H9 (cell line): ENCODE measurements at regions not wholly inside any gene's neighbourhood (a gene's known extent, or its start where the extent isn't known, plus 50 kb on each side); places are given as distances from the start of the nearest gene placed in this dataset.

ENCODE experiments used
- DNase-seq: peaks from one replicate; pipeline ENCODE4 v3.0.0-alpha.2; 2017
- H2AFZ ChIP-seq: one replicate; pipeline ENCODE4 v1.6.1; 2013; ENCODE audit warnings: mild to moderate bottlenecking, low read length, control low read depth, moderate library complexity
- H2AK5ac ChIP-seq: 2 replicates; pipeline ENCODE4 v1.6.1; 2013; ENCODE audit warnings: low read length, control low read depth, mixed read lengths; ENCODE audit not compliant: insufficient read length
- H2BK120ac ChIP-seq: one replicate; pipeline ENCODE4 v1.6.1; 2013; ENCODE audit warnings: low read depth, mild to moderate bottlenecking, low read length, control low read depth, inconsistent platforms; ENCODE audit not compliant: poor library complexity, severe bottlenecking
- H2BK12ac ChIP-seq: 2 replicates; pipeline ENCODE4 v1.6.1; 2013; ENCODE audit warnings: low read length, control low read depth, mixed read lengths, low read depth; ENCODE audit not compliant: insufficient read length
- H2BK15ac ChIP-seq: 2 replicates; pipeline ENCODE4 v1.6.1; 2013; ENCODE audit warnings: low read depth, low read length, control low read depth
- H2BK20ac ChIP-seq: one replicate; pipeline ENCODE4 v1.6.1; 2013; ENCODE audit warnings: low read depth, mild to moderate bottlenecking, low read length, control low read depth, inconsistent platforms; ENCODE audit not compliant: poor library complexity, severe bottlenecking
- H2BK5ac ChIP-seq: 2 replicates; pipeline ENCODE4 v1.6.1; 2013; ENCODE audit warnings: low read length, control low read depth, mixed read lengths; ENCODE audit not compliant: insufficient read length
- H3K14ac ChIP-seq: 2 replicates; pipeline ENCODE4 v1.6.1; 2013; ENCODE audit warnings: low read length, control low read depth; ENCODE audit not compliant: insufficient read depth
- H3K18ac ChIP-seq: 2 replicates; pipeline ENCODE4 v1.6.1; 2013; ENCODE audit warnings: low read depth, mild to moderate bottlenecking, mixed read lengths, low read length, control low read depth; ENCODE audit not compliant: insufficient read length
- H3K23ac ChIP-seq: 2 replicates; pipeline ENCODE4 v1.6.1; 2013; ENCODE audit warnings: low read length, control low read depth, mixed read lengths, low read depth; ENCODE audit not compliant: insufficient read length
- H3K23me2 ChIP-seq: 2 replicates; pipeline ENCODE4 v1.6.1; 2013; ENCODE audit warnings: low read depth, mild to moderate bottlenecking, mixed read lengths, low read length, control low read depth; ENCODE audit not compliant: insufficient read length, poor library complexity, severe bottlenecking
- H3K27ac ChIP-seq: 2 replicates; pipeline ENCODE4 v1.5.1; 2013; ENCODE audit warnings: low read length, control low read depth, mixed read lengths, low read depth; ENCODE audit not compliant: insufficient read length
- H3K27me3 ChIP-seq: 2 replicates; pipeline ENCODE4 v1.6.1; 2013; ENCODE audit warnings: low read length, control low read depth, inconsistent platforms; ENCODE audit not compliant: insufficient read depth
- H3K4ac ChIP-seq: 2 replicates; pipeline ENCODE4 v1.6.1; 2013; ENCODE audit warnings: low read depth, mild to moderate bottlenecking, control low read depth, inconsistent platforms, low read length, moderate library complexity
- H3K4me1 ChIP-seq: 2 replicates; pipeline ENCODE4 v1.6.1; 2013; ENCODE audit warnings: low read length, control low read depth, inconsistent platforms; ENCODE audit not compliant: insufficient read depth
- H3K4me2 ChIP-seq: 2 replicates; pipeline ENCODE4 v1.6.1; 2013; ENCODE audit warnings: low read length, control low read depth, mixed read lengths; ENCODE audit not compliant: insufficient read length, insufficient read depth
- H3K56ac ChIP-seq: 2 replicates; pipeline ENCODE4 v1.6.1; 2013; ENCODE audit warnings: low read depth, mild to moderate bottlenecking, mixed read lengths, low read length, control low read depth; ENCODE audit not compliant: insufficient read length
- H3K79me1 ChIP-seq: 2 replicates; pipeline ENCODE4 v1.6.1; 2013; ENCODE audit warnings: low read depth, mild to moderate bottlenecking, moderate library complexity, low read length, control low read depth, inconsistent platforms; ENCODE audit not compliant: insufficient read depth, poor library complexity, severe bottlenecking
- H3K79me2 ChIP-seq: 2 replicates; pipeline ENCODE4 v1.6.1; 2013; ENCODE audit warnings: low read length, control low read depth, inconsistent platforms; ENCODE audit not compliant: insufficient read depth
- H3K9ac ChIP-seq: 2 replicates; pipeline ENCODE4 v1.6.1; 2013; ENCODE audit warnings: low read length, control low read depth, mixed read lengths; ENCODE audit not compliant: insufficient read length; ENCODE audit errors: extremely low read depth
- H3K9me3 ChIP-seq: one replicate; pipeline ENCODE4 v1.6.1; 2013; ENCODE audit warnings: low read depth, low read length, inconsistent platforms; ENCODE audit not compliant: control insufficient read depth
- H3T11ph ChIP-seq: one replicate; pipeline ENCODE4 v1.6.1; 2013; ENCODE audit warnings: mild to moderate bottlenecking, low read length, control low read depth, inconsistent platforms
- H4K20me1 ChIP-seq: one replicate; pipeline ENCODE4 v1.6.1; 2013; ENCODE audit not compliant: control insufficient read depth, insufficient read length, insufficient read depth
- H4K5ac ChIP-seq: 2 replicates; pipeline ENCODE4 v1.6.1; 2013; ENCODE audit warnings: low read depth, mild to moderate bottlenecking, mixed read lengths, low read length, control low read depth; ENCODE audit not compliant: insufficient read length
- H4K8ac ChIP-seq: replicated peaks from 2 replicates; pipeline ENCODE4 v1.6.1; 2013; ENCODE audit warnings: low read length, control low read depth, mixed read lengths, low read depth; ENCODE audit not compliant: insufficient read length
- H4K91ac ChIP-seq: 2 replicates; pipeline ENCODE4 v1.6.1; 2013; ENCODE audit warnings: low read depth, mild to moderate bottlenecking, moderate library complexity, mixed read lengths, low read length, control low read depth; ENCODE audit not compliant: insufficient read length
- H3K27ac Mint-ChIP-seq, 3 experiments: 2 replicates in 2 of 3; 3 replicates in 1 of 3; pipeline ENCODE4 v1.8.0; 2020 to 2021; ENCODE audit warnings: mixed read lengths in 3 of 3, mild to moderate bottlenecking in 1 of 3, moderate library complexity in 1 of 3
- H3K27me3 Mint-ChIP-seq: 2 replicates; pipeline ENCODE4 v1.8.0; 2021; ENCODE audit warnings: low read depth, mild to moderate bottlenecking, moderate library complexity, mixed read lengths
- H3K36me3 Mint-ChIP-seq, 3 experiments: 2 replicates in 2 of 3; 3 replicates in 1 of 3; pipeline ENCODE4 v1.8.0; 2020 to 2021; ENCODE audit warnings: low read depth in 3 of 3, mixed read lengths in 3 of 3; ENCODE audit not compliant: insufficient read depth in 1 of 3
- H3K4me1 Mint-ChIP-seq, 2 experiments: 2 replicates each; pipeline ENCODE4 v1.8.0; 2020; ENCODE audit warnings: mixed read lengths in 2 of 2
- H3K4me3 Mint-ChIP-seq, 2 experiments: 2 replicates in 1 of 2; 3 replicates in 1 of 2; pipeline ENCODE4 v1.8.0; 2020 to 2021; ENCODE audit warnings: mild to moderate bottlenecking in 2 of 2, mixed read lengths in 2 of 2, moderate library complexity in 1 of 2
- H3K9me3 Mint-ChIP-seq, 2 experiments: 2 replicates in 1 of 2; 3 replicates in 1 of 2; pipeline ENCODE4 v1.8.0; 2020; ENCODE audit warnings: mild to moderate bottlenecking in 2 of 2, mixed read lengths in 2 of 2, moderate library complexity in 1 of 2
- WGBS: extraction: QIAGEN DNeasy Blood & Tissue Kit; methylation state at CpG from one replicate; pipeline ENCODE4 v1.1.7; 2013; ENCODE audit warnings: missing lambda C conversion rate, low lambda C conversion rate, mixed read lengths; ENCODE audit not compliant: insufficient read length; ENCODE audit errors: extremely low coverage; 5-methylcytosine and 5-hydroxymethylcytosine counted together
- TF ChIP-seq, protein P1 (sequence below): fragments of 200-600 bp; sonication (generic); conservative IDR thresholded peaks from 3 replicates; pipeline ENCODE4 v1.8.0; 2021; ENCODE audit warnings: antibody characterized with exemption, mild to moderate bottlenecking

DNA sequence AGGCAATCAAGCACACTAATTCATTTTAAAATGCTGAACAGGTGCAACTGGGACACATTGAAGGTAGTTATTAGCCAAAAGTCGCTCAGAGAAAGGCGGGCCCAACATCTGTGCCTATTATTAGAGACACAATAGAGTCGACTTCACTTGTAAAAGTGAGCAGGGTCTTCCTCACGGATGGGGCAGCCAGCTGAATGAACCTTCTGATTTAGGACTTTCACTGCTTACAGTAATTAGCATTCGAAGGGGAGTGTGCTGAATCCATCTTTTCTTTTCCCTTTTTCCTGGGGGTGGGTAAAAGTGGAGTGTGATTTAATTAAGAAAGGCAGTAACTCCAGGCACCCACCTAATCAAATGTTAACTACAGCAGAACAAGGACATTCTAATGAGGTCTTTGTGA lies 677.7 kb downstream of the DCDC2C start:
- no peak overlapping the region for H3K14ac ChIP-seq
- no peak overlapping the region for H2AFZ ChIP-seq
- no peaks in the 10 kb centered on the region for H4K20me1 ChIP-seq
- no peak overlapping the region for H4K91ac ChIP-seq
- no peak overlapping the region for H3K9ac ChIP-seq
- no peak overlapping the region for H2BK15ac ChIP-seq
- Mint-ChIP-seq H3K4me3 (no peak overlapping the region; a peak in 1 of 5 replicates), H3K4me1 (peaks cover 41 to 46% of the 10 kb centered on the region in 2 experiments), H3K9me3 (peaks cover 13 to 25% of the 10 kb centered on the region in 2 experiments), H3K36me3 (peaks cover 10 to 39% (median 20%) of the 10 kb centered on the region in 3 experiments), H3K27ac (peak overlapping the region; percentile 49 to 100 (median 93)), H3K27me3 (no peaks in the 10 kb centered on the region)
- no peaks in the 10 kb centered on the region for H3K9me3 ChIP-seq
- peak; percentile 63 for DNase-seq
- peaks cover 7% of the 10 kb centered on the region; the same call in 1 of the 2 replicates for H3K4me1 ChIP-seq
- no peaks in the 10 kb centered on the region for H3K79me1 ChIP-seq
- H3K23me2 ChIP-seq: no peaks in the 10 kb centered on the region
- no peak overlapping the region for H2BK120ac ChIP-seq
- H3T11ph ChIP-seq: no peak overlapping the region
- H3K56ac ChIP-seq: no peak overlapping the region
- no peak overlapping the region for H3K18ac ChIP-seq
- no CpG with 5 or more reads among the region's 5 CpGs for WGBS
- no peak overlapping the region for H2BK5ac ChIP-seq
- no peaks in the 10 kb centered on the region for H3K79me2 ChIP-seq
- H4K8ac ChIP-seq: no peak overlapping the region
- no peak overlapping the region for H2AK5ac ChIP-seq
- TF ChIP-seq, protein P1, sequence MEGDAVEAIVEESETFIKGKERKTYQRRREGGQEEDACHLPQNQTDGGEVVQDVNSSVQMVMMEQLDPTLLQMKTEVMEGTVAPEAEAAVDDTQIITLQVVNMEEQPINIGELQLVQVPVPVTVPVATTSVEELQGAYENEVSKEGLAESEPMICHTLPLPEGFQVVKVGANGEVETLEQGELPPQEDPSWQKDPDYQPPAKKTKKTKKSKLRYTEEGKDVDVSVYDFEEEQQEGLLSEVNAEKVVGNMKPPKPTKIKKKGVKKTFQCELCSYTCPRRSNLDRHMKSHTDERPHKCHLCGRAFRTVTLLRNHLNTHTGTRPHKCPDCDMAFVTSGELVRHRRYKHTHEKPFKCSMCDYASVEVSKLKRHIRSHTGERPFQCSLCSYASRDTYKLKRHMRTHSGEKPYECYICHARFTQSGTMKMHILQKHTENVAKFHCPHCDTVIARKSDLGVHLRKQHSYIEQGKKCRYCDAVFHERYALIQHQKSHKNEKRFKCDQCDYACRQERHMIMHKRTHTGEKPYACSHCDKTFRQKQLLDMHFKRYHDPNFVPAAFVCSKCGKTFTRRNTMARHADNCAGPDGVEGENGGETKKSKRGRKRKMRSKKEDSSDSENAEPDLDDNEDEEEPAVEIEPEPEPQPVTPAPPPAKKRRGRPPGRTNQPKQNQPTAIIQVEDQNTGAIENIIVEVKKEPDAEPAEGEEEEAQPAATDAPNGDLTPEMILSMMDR: no peak
- no peak overlapping the region for H2BK12ac ChIP-seq
- H2BK20ac ChIP-seq: no peak overlapping the region
- peak overlapping the region; percentile 79 for H3K27ac ChIP-seq
- no peak overlapping the region for H4K5ac ChIP-seq
- no peak overlapping the region for H3K23ac ChIP-seq
- peak overlapping the region; percentile 6 for H3K4me2 ChIP-seq
- no peak overlapping the region for H3K4ac ChIP-seq
- H3K27me3 ChIP-seq: no peaks in the 10 kb centered on the region
